ENCODE measurements at regions not wholly inside any gene's neighbourhood (a gene's known extent, or its start where the extent isn't known, plus 50 kb on each side); places are given as distances from the start of the nearest gene placed in this dataset.

- no peak for TF ChIP-seq CTCF (conservative IDR thresholded peaks at IDR 0.05; ENCODE audit: low read length)
- no peak for TF ChIP-seq EZH2phosphoT487 (IDR thresholded peaks at IDR 0.05; ENCODE audit: borderline replicate concordance)
Measured at GRCh38 chr22:49347376-49347775, 480.3 kb downstream of the BRD1 start.
